ENCODE measurements at regions not wholly inside any gene's neighbourhood (a gene's known extent, or its start where the extent isn't known, plus 50 kb on each side); places are given as distances from the start of the nearest gene placed in this dataset.
"Not testable (repeated sequence)": the region's sequence is repeated elsewhere in the genome, so short reads cannot be mapped to it uniquely, and the experiment has no call there.

DNA sequence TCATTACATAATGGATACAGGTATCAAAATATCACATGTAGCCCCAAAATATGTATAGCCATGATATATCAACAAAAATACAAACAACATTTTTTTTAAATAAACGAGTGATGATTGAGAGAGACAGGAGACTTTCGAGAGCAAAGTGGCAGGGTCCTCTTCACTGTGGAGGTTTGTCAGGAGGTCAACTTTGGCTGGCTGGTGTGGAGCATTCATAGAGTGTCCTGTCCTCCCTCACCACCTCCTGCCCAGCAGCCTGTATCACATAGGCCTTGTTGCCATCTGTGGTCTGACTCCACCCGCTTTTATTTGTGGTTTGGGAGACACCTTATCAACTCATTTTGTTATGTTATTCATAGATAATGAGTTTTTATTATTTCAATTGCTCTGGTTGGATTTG lies 206.9 kb downstream of the SYK start:
- DNase-seq (ENCODE audit: low read depth) = no peak
- H3K4me3 ChIP-seq (ENCODE audit: control insufficient read depth, low read depth, low read length) = no peak overlapping the region
- TF ChIP-seq, protein P1, sequence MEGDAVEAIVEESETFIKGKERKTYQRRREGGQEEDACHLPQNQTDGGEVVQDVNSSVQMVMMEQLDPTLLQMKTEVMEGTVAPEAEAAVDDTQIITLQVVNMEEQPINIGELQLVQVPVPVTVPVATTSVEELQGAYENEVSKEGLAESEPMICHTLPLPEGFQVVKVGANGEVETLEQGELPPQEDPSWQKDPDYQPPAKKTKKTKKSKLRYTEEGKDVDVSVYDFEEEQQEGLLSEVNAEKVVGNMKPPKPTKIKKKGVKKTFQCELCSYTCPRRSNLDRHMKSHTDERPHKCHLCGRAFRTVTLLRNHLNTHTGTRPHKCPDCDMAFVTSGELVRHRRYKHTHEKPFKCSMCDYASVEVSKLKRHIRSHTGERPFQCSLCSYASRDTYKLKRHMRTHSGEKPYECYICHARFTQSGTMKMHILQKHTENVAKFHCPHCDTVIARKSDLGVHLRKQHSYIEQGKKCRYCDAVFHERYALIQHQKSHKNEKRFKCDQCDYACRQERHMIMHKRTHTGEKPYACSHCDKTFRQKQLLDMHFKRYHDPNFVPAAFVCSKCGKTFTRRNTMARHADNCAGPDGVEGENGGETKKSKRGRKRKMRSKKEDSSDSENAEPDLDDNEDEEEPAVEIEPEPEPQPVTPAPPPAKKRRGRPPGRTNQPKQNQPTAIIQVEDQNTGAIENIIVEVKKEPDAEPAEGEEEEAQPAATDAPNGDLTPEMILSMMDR (IDR thresholded peaks at IDR 0.05; ENCODE audit: control insufficient read depth, insufficient read depth, low read depth, low read length, missing control alignments) = no peak

- no peak for DNase-seq (ENCODE audit: low read depth)
- TF ChIP-seq, protein P1 (IDR thresholded peaks at IDR 0.05; ENCODE audit: control insufficient read depth, insufficient read depth, low read depth, low read length, missing control alignments) = no peak
Measured at GRCh38 chr9:91011891-91012290, 210.3 kb downstream of the SYK start.

GRCh38 chr9:91012933-91013841 lies 211.6 kb downstream of the SYK start:
- no peak overlapping the region for H3K4me3 ChIP-seq (ENCODE audit: control insufficient read depth, low read depth, low read length)
- DNase-seq (ENCODE audit: low read depth) = no peak
- TF ChIP-seq, protein P1 (IDR thresholded peaks at IDR 0.05; ENCODE audit: control insufficient read depth, insufficient read depth, low read depth, low read length, missing control alignments) = no peak

More at GRCh38 chr9:91011891-91012290, 210.3 kb downstream of the SYK start:
- H3K4me3 ChIP-seq (ENCODE audit: control insufficient read depth, low read depth, low read length) = no peak overlapping the region

DNA sequence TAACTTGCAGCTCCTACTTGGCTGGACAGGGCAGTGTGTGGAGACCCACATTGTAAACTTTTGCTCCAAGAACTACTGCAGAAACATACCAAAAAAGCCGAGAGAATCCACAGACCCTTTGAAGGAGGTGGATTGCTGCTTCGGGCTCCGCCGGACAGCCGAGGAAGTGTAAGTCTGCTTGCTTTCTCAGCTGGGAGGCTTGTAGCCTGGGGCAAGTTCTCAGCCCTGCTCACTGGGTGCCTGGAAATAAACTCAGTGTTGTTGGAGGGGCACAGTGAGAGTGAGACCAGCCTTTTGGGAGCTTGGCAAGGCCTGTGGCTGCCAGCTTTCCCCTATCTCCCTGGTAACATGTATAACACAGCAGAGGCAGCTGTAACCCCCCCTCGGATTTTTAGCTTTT lies 215.6 kb downstream of the SYK start:
- no peak overlapping the region for H3K4me3 ChIP-seq (ENCODE audit: control insufficient read depth, low read depth, low read length)
- no peak for DNase-seq (ENCODE audit: low read depth)
- TF ChIP-seq, protein P1 (IDR thresholded peaks at IDR 0.05; ENCODE audit: control insufficient read depth, insufficient read depth, low read depth, low read length, missing control alignments) = no peak

DNA sequence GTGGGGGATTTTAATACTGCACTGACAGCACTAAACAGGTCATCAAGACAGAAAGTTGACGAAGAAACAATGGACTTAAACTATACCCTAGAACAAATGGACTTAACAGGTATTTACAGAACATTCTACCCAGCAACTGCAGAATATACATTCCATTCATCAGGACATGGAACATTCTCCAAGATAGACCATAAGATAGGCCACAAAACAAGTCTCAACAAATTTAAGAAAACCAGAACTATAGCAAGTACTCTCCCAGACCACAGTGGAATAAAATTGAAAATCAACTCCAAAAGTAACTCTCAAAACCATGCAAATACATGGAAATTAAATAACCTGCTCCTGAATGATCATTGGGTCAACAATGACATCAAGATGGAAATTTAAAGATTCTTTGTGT lies 218.3 kb downstream of the SYK start:
- not testable (repeated sequence) for DNase-seq (ENCODE audit: low read depth); H3K4me3 ChIP-seq (ENCODE audit: control insufficient read depth, low read depth, low read length)

DNA sequence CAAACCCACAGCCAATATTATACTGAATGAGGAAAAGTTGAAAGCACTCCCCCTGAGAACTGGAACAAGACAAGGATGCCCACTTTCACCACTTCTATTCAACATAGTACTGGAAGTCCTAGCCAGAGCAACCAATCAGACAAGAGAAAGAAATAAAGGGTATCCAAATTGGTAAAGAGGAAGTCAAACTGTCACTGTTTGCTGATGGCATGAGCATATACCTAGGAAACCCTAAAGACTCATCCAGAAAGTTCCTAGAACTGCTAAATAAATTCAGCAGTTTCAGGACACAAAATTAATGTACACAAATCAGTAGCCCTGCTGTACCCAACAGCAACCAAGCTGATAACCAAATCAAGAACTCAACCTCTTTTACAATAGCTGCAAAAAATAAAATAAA lies 220.0 kb downstream of the SYK start:
- DNase-seq (ENCODE audit: low read depth); H3K4me3 ChIP-seq (ENCODE audit: control insufficient read depth, low read depth, low read length): not testable (repeated sequence)

GRCh38 chr9:91023741-91024140 lies 222.1 kb downstream of the SYK start:
- TF ChIP-seq, protein P1 (IDR thresholded peaks at IDR 0.05; ENCODE audit: control insufficient read depth, insufficient read depth, low read depth, low read length, missing control alignments) = no peak
- no peak for DNase-seq (ENCODE audit: low read depth)
- no peak overlapping the region for H3K4me3 ChIP-seq (ENCODE audit: control insufficient read depth, low read depth, low read length)
